ENCODE measurements at regions not wholly inside any gene's neighbourhood (a gene's known extent, or its start where the extent isn't known, plus 50 kb on each side); places are given as distances from the start of the nearest gene placed in this dataset.

DNA sequence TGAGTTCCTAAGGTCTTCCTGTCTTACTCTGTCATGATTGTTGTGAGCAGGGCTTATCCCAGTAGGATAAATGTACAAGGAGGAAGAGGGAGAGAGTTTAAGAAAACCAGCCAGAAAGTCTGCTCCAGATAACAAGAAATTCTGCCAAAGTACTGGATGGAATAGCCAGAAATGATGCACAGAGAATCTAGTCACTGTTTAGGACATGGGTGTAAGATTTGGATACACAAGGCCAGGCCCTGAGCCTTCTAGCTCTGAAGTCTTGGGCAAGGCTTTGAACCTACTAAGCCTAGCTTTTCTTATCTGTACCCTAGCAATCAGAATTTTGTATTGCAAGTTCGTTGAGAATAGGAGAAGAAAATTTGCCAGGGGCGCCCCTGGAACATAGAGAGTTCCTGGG is 180.4 kb upstream of the ROPN1 start:
- Mint-ChIP-seq H3K27ac (no peak overlapping the region), H3K36me3 (peaks cover 4% of the 10 kb centered on the region), H3K4me1 (ENCODE audit: unreplicated experiment) (peaks cover 25% of the 10 kb centered on the region), H3K27me3 (no peaks in the 10 kb centered on the region), H3K9me3 (no peaks in the 10 kb centered on the region), H3K4me3 (no peak overlapping the region)
- DNase-seq (ENCODE audit: extremely low spot score, unreplicated experiment): no peak
- TF ChIP-seq, protein P1, sequence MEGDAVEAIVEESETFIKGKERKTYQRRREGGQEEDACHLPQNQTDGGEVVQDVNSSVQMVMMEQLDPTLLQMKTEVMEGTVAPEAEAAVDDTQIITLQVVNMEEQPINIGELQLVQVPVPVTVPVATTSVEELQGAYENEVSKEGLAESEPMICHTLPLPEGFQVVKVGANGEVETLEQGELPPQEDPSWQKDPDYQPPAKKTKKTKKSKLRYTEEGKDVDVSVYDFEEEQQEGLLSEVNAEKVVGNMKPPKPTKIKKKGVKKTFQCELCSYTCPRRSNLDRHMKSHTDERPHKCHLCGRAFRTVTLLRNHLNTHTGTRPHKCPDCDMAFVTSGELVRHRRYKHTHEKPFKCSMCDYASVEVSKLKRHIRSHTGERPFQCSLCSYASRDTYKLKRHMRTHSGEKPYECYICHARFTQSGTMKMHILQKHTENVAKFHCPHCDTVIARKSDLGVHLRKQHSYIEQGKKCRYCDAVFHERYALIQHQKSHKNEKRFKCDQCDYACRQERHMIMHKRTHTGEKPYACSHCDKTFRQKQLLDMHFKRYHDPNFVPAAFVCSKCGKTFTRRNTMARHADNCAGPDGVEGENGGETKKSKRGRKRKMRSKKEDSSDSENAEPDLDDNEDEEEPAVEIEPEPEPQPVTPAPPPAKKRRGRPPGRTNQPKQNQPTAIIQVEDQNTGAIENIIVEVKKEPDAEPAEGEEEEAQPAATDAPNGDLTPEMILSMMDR (conservative IDR thresholded peaks at IDR 0.05): no peak

DNA sequence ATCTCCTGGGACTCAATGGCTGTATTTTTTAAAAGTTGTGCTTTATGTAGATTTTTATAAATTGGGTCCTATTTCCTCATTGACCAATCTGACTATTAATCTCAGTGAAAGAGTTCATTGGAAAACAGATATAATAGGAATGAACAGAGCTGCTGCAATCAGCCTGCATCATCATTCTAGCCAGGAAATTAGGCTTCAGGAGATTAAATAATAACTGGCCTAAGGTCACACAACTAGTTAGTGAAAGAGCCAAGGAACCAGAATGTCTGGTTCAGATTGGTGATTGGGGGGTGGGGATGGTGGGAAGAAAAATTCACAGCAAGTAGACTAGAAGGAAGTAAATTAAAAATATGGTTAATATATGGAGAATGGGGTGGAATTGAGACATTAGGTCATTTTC is 180.9 kb upstream of the ROPN1 start:
- no peaks in the 10 kb centered on the region for H3K9me3 Mint-ChIP-seq
- no peak overlapping the region for H3K4me3 Mint-ChIP-seq
- DNase-seq (ENCODE audit: extremely low spot score, unreplicated experiment): no peak
- TF ChIP-seq, protein P1 (conservative IDR thresholded peaks at IDR 0.05): no peak
- H3K27me3 Mint-ChIP-seq: no peaks in the 10 kb centered on the region
- H3K27ac Mint-ChIP-seq: no peak overlapping the region
- H3K36me3 Mint-ChIP-seq: peaks cover 4% of the 10 kb centered on the region
- H3K4me1 Mint-ChIP-seq (ENCODE audit: unreplicated experiment): peaks cover 25% of the 10 kb centered on the region

DNA sequence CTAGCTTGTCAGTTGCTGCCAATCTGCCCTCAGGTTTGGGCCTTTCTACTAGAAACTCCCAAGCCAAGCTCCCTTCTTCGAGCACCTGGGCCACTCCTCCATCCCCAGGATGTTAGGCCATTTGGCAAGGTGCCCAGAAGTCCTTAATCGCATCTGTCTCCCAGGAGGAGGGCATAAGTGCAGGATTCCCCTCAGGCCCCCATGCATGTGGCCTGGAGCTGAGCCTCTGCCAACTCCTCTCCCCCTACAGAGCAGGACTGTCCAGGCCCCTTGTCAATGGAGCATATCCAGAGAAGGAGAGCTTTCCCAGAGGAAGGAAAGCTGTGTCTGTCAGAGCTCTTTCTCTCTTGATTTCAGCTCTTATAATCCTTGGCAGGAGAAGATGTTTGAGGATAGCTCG is 182.6 kb upstream of the ROPN1 start:
- Mint-ChIP-seq H3K9me3 (no peaks in the 10 kb centered on the region), H3K4me1 (ENCODE audit: unreplicated experiment) (peaks cover 24% of the 10 kb centered on the region), H3K36me3 (peaks cover 4% of the 10 kb centered on the region), H3K27me3 (no peaks in the 10 kb centered on the region), H3K4me3 (no peak overlapping the region), H3K27ac (peak overlapping the region; percentile 48)
- DNase-seq (ENCODE audit: extremely low spot score, unreplicated experiment): no peak
- TF ChIP-seq, protein P1 (conservative IDR thresholded peaks at IDR 0.05): no peak

DNA sequence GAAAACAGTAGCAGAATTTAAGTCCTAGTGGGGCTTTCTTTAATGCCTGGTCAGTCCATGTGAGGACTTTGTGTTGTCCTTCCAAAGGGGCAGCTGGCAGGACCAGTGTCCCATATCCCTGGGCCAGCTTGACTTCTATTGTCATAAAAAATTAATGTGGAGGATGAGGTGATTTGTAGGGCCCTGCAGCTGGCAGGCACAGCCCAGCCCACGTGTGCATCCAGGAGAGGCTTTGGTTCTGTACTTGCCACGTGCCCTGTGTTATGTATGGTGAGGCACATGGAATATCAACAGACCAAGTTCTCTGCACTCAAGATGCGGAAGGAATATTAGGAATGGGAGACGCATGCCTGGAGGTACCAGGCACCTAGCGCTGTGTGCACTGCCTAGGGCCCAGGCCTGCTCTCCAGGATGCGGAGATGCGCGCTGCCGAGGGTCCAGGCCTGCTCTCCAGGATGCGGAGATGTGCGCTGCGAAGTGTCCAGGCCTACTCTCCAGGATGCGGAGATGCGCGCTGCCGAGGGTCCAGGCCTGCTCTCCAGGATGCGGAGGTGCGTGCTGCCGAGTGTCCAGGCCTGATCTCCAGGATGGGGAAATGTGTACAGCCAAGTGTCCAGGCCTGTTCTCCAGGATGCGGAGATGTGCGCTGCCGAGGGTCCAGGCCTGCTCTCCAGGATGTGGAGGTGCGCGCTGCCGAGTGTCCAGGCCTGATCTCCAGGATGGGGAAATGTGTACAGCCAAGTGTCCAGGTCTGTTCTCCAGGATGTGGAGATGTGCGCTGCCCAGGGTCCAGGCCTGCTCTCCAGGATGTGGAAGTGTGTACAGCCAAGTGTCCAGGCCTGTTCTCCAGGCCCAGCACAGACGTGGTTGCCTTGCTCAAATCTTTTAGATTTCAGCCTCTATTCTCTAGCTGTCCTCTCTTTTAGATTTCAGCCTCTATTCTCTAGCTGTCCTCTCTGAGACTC is 183.3 kb upstream of the ROPN1 start:
- TF ChIP-seq, protein P1 (conservative IDR thresholded peaks at IDR 0.05): no peak
- Mint-ChIP-seq H3K4me3 (no peak overlapping the region), H3K27ac (no peak overlapping the region), H3K27me3 (no peaks in the 10 kb centered on the region), H3K9me3 (no peaks in the 10 kb centered on the region), H3K4me1 (ENCODE audit: unreplicated experiment) (peaks cover 21% of the 10 kb centered on the region), H3K36me3 (peaks cover 4% of the 10 kb centered on the region)
- DNase-seq (ENCODE audit: extremely low spot score, unreplicated experiment): no peak

DNA sequence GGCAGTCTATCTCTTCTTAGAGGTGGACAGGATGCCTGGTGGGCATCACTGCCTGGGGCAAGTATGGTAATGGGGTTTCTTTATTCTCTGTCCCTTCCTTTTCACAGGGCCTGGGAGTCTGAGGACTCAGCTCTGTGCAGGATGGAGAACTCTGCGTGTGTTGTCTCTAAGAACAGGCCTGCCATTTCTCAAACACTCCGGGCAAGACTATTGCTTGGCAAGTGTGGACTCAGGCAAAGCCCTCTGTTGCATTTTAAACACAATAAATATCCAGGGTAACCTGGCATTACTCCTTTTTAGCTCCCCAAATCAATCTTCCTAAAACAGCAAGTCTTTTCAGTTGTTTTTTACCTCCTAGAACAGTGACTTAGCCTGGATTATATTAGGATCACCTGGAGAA is 185.1 kb upstream of the ROPN1 start:
- Mint-ChIP-seq H3K4me1 (ENCODE audit: unreplicated experiment) (peaks cover 16% of the 10 kb centered on the region), H3K4me3 (no peak overlapping the region), H3K27me3 (no peaks in the 10 kb centered on the region), H3K9me3 (no peaks in the 10 kb centered on the region), H3K36me3 (peaks cover 4% of the 10 kb centered on the region), H3K27ac (no peak overlapping the region)
- DNase-seq (ENCODE audit: extremely low spot score, unreplicated experiment): no peak
- TF ChIP-seq, protein P1 (conservative IDR thresholded peaks at IDR 0.05): no peak
